ENCODE measurements at regions not wholly inside any gene's neighbourhood (a gene's known extent, or its start where the extent isn't known, plus 50 kb on each side); places are given as distances from the start of the nearest gene placed in this dataset.

DNA sequence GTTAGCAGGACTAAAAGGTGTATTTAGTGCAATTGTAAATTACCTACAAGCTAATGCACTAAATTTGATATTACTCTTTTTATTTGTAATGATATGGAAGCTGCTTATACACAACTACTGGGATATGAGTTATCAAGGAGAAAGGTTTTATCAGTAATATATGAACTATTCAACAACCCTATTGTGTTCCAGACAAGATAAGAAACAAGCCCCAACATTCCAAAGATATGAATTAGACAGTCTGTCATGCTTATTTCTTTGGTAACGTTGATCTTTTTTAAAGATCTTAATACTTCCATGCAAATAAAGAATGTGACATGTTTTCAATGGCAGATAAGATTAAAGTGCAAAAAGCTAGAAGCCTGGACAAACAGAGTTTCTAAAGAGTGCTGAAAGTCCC, 314.0 kb upstream of the THBS1 start:
- no peak for ATAC-seq
- no peak for TF ChIP-seq ZNF70 (CRISPR knock-in tag; IDR thresholded peaks at IDR 0.05)
- no peak for TF ChIP-seq RARB (CRISPR knock-in tag; IDR thresholded peaks at IDR 0.05)
- no peak for TF ChIP-seq CSRNP3 (CRISPR knock-in tag; IDR thresholded peaks at IDR 0.05)
- TF ChIP-seq ISL1 (CRISPR knock-in tag; IDR thresholded peaks at IDR 0.05), result peak; percentile 46; the same call in 1 of the 2 replicates

DNA sequence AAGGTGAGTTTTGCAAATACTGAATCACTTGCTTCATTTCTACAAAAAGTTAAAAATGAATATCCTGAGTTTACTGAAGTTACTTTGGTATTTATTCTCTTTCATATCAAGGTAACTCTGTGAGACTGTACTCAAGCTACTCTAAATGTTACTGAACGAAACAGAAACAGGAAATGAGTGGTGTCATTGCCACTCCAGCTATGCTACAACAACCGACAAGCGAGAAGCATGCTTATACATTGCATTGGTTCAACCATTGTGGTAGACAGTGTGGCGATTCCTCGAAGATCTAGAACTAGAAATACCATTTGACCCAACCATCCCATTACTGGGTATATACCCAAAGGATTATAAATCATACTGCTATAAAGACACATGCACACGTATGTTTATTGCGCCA, 313.2 kb upstream of the THBS1 start:
- no peak for ATAC-seq
- TF ChIP-seq ZFP3 (CRISPR knock-in tag; IDR thresholded peaks at IDR 0.05), result no peak
- no peak for TF ChIP-seq GLIS3 (CRISPR knock-in tag; IDR thresholded peaks at IDR 0.05)
- TF ChIP-seq OSR1 (CRISPR knock-in tag; IDR thresholded peaks at IDR 0.05), result no peak
- TF ChIP-seq BACH2 (CRISPR knock-in tag; IDR thresholded peaks at IDR 0.05; ENCODE audit: borderline replicate concordance), result no peak
- TF ChIP-seq ZNF70 (CRISPR knock-in tag; IDR thresholded peaks at IDR 0.05), result no peak
- TF ChIP-seq ZFP30 (CRISPR knock-in tag; IDR thresholded peaks at IDR 0.05), result no peak
- no peak for TF ChIP-seq CSRNP3 (CRISPR knock-in tag; IDR thresholded peaks at IDR 0.05)
- no peak for TF ChIP-seq TCF4 (CRISPR knock-in tag; IDR thresholded peaks at IDR 0.05; ENCODE audit: borderline replicate concordance)
- TF ChIP-seq CREB5 (CRISPR knock-in tag; IDR thresholded peaks at IDR 0.05; ENCODE audit: low read depth), result no peak
- no peak for TF ChIP-seq ARNTL (CRISPR knock-in tag; IDR thresholded peaks at IDR 0.05; ENCODE audit: borderline replicate concordance, low read depth)
- TF ChIP-seq POU6F1 (CRISPR knock-in tag; IDR thresholded peaks at IDR 0.05; ENCODE audit: borderline replicate concordance, low read depth), result no peak
- TF ChIP-seq, protein P1, sequence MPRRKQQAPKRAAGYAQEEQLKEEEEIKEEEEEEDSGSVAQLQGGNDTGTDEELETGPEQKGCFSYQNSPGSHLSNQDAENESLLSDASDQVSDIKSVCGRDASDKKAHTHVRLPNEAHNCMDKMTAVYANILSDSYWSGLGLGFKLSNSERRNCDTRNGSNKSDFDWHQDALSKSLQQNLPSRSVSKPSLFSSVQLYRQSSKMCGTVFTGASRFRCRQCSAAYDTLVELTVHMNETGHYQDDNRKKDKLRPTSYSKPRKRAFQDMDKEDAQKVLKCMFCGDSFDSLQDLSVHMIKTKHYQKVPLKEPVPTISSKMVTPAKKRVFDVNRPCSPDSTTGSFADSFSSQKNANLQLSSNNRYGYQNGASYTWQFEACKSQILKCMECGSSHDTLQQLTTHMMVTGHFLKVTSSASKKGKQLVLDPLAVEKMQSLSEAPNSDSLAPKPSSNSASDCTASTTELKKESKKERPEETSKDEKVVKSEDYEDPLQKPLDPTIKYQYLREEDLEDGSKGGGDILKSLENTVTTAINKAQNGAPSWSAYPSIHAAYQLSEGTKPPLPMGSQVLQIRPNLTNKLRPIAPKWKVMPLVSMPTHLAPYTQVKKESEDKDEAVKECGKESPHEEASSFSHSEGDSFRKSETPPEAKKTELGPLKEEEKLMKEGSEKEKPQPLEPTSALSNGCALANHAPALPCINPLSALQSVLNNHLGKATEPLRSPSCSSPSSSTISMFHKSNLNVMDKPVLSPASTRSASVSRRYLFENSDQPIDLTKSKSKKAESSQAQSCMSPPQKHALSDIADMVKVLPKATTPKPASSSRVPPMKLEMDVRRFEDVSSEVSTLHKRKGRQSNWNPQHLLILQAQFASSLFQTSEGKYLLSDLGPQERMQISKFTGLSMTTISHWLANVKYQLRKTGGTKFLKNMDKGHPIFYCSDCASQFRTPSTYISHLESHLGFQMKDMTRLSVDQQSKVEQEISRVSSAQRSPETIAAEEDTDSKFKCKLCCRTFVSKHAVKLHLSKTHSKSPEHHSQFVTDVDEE (CRISPR knock-in tag; IDR thresholded peaks at IDR 0.05), result no peak
- no peak for TF ChIP-seq PATZ1 (CRISPR knock-in tag; IDR thresholded peaks at IDR 0.05; ENCODE audit: borderline replicate concordance)
- no peak for TF ChIP-seq PPARA (CRISPR knock-in tag; IDR thresholded peaks at IDR 0.05; ENCODE audit: borderline replicate concordance)
- TF ChIP-seq ZNF565 (CRISPR knock-in tag; conservative IDR thresholded peaks at IDR 0.05; ENCODE audit: low read depth), result no peak
- TF ChIP-seq ZC3H10 (CRISPR knock-in tag; IDR thresholded peaks at IDR 0.05), result no peak

DNA sequence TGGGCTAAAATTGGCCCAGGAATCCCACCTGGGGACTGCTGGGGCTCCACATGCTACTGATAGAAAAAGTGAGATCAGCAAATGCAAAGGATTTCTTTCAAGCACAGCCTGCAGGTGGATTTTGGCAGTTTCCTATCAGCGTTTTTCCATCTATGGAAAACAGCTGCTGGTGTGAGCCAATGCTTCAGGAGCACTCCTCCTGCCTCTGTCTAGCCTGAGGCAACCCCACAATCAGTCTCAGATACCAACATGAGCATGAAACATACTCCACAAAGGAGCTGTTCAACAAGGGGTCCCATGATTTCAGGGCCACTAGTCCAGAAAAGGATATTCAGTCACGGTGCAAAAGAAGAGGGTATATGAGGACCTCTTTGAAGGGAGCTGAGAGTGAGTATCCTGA, 311.5 kb upstream of the THBS1 start:
- no peak for ATAC-seq
- TF ChIP-seq ESRRG (CRISPR knock-in tag; IDR thresholded peaks at IDR 0.05) (no peak), CSRNP3 (CRISPR knock-in tag; IDR thresholded peaks at IDR 0.05) (no peak), RARB (CRISPR knock-in tag; IDR thresholded peaks at IDR 0.05) (no peak), ARNTL (CRISPR knock-in tag; IDR thresholded peaks at IDR 0.05; ENCODE audit: borderline replicate concordance, low read depth) (no peak), TCF4 (CRISPR knock-in tag; IDR thresholded peaks at IDR 0.05; ENCODE audit: borderline replicate concordance) (no peak), ZNF8 (CRISPR knock-in tag; IDR thresholded peaks at IDR 0.05) (no peak), GLIS3 (CRISPR knock-in tag; IDR thresholded peaks at IDR 0.05) (no peak), POU6F1 (CRISPR knock-in tag; IDR thresholded peaks at IDR 0.05; ENCODE audit: borderline replicate concordance, low read depth) (no peak), SNAI2 (CRISPR knock-in tag; IDR thresholded peaks at IDR 0.05) (no peak), CREB5 (CRISPR knock-in tag; IDR thresholded peaks at IDR 0.05; ENCODE audit: low read depth) (no peak), ZNF565 (CRISPR knock-in tag; conservative IDR thresholded peaks at IDR 0.05; ENCODE audit: low read depth) (no peak), TOX (CRISPR knock-in tag; IDR thresholded peaks at IDR 0.05; ENCODE audit: borderline replicate concordance) (no peak), ISL1 (CRISPR knock-in tag; IDR thresholded peaks at IDR 0.05) (no peak)
